Stimulated activated CD8-positive, alpha-beta memory T cell treated with anti-CD3 and anti-CD28 coated beads, Interleukin-7, amount 100 ng/mL, for 48 hours (primary cell): ENCODE measurements at regions not wholly inside any gene's neighbourhood (a gene's known extent, or its start where the extent isn't known, plus 50 kb on each side); places are given as distances from the start of the nearest gene placed in this dataset.
"Not testable (repeated sequence)": the region's sequence is repeated elsewhere in the genome, so short reads cannot be mapped to it uniquely, and the experiment has no call there.

Source experiments
- DNase-seq, 2 donors: peaks; one replicate each; pipeline ENCODE4 v3.0.0-alpha.2; 2020; ENCODE audit warnings: low read depth in 1 of 2; ENCODE audit errors: extremely low read depth in 1 of 2

- DNase-seq, result not testable (repeated sequence)
Observed at GRCh38 chr3:103297502-103297901, 862.7 kb downstream of the ZPLD1 start.

GRCh38 chr3:103306104-103306503 lies 871.3 kb downstream of the ZPLD1 start:
- DNase-seq, result no peak

GRCh38 chr3:103308921-103309320 lies 874.1 kb downstream of the ZPLD1 start:
- DNase-seq, result no peak

GRCh38 chr3:103319912-103320311 lies 885.1 kb downstream of the ZPLD1 start:
- DNase-seq, result no peak

GRCh38 chr3:103337179-103337845 lies 902.5 kb downstream of the ZPLD1 start:
- DNase-seq, result no peak

GRCh38 chr3:103341078-103341606 lies 906.3 kb downstream of the ZPLD1 start:
- DNase-seq, result no peak

- DNase-seq, result no peak
Observed at GRCh38 chr3:103342205-103342731, 907.5 kb downstream of the ZPLD1 start.

GRCh38 chr3:103349760-103350159 lies 914.9 kb downstream of the ZPLD1 start:
- DNase-seq, result no peak

GRCh38 chr3:103365467-103365866 lies 930.7 kb downstream of the ZPLD1 start:
- no peak for DNase-seq

GRCh38 chr3:103367481-103367880 lies 932.7 kb downstream of the ZPLD1 start:
- DNase-seq, result no peak

- DNase-seq, result no peak
Observed at GRCh38 chr3:103371411-103371810, 936.6 kb downstream of the ZPLD1 start.

- no peak for DNase-seq
Observed at GRCh38 chr3:103372031-103372430, 937.2 kb downstream of the ZPLD1 start.

- no peak for DNase-seq
Observed at GRCh38 chr3:103380391-103380790, 945.6 kb downstream of the ZPLD1 start.

- DNase-seq, result no peak
Observed at GRCh38 chr3:103381296-103382079, 946.7 kb downstream of the ZPLD1 start.

GRCh38 chr3:103385961-103386656 lies 951.3 kb downstream of the ZPLD1 start:
- no peak for DNase-seq

GRCh38 chr3:103388214-103388613 lies 953.4 kb downstream of the ZPLD1 start:
- DNase-seq, result no peak

- no peak for DNase-seq
Observed at GRCh38 chr3:103389356-103389755, 954.5 kb downstream of the ZPLD1 start.

- DNase-seq, result no peak
Observed at GRCh38 chr3:103393395-103394186, 958.8 kb downstream of the ZPLD1 start.

- no peak for DNase-seq
Observed at GRCh38 chr3:103403191-103403590, 968.4 kb downstream of the ZPLD1 start.

GRCh38 chr3:103406320-103406850 lies 971.6 kb downstream of the ZPLD1 start:
- no peak for DNase-seq
